GM21529 (cell line): ENCODE measurements at regions not wholly inside any gene's neighbourhood (a gene's known extent, or its start where the extent isn't known, plus 50 kb on each side); places are given as distances from the start of the nearest gene placed in this dataset.

ENCODE experiments used
- ATAC-seq: cut with Tn5 transposase; IDR thresholded peaks from one replicate; pipeline ENCODE4 v1.9.1; 2021; ENCODE audit not compliant: unreplicated experiment

- ATAC-seq = no peak
Measured at GRCh38 chr2:213202011-213202410, 50.6 kb upstream of the IKZF2 start.

GRCh38 chr2:213205944-213206343, 54.5 kb upstream of the IKZF2 start:
- no peak for ATAC-seq

DNA sequence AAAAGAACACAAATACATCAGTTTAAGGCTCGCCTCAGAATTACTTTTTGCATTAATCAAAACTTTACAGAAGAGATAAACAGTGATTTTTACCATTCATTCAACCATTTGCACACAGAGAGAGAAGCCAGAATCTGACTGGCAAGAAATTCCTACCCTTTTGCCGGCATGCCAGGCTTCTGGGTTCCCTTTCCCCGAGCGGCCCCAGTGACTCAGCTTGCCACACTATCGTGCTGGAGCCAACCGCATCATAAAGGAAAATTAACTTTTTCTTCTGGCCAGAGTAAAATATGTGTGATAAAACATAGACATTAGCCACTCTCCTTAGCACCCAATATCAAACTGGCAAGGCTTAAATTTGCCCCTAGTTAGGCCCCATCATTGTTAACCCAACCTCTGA, 61.8 kb upstream of the IKZF2 start:
- no peak for ATAC-seq

DNA sequence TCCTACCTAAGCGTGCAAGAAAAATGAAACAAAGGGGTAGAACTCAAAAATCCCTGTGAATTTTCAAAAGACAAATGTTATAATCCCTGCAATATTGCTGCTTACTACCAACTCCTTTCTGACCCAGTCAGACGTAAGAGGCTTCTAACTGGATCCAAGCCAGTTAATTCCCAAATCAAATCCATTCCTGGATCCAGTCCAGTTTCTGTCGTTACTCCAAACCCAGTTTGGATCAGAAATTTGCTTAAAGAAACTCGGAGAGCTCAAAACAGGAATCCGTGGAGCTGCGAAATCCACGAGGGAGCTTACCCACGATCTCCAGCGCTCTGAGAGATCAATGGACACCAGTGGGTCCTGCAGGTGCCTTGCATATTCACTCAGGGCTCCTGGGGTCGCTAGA, 62.8 kb upstream of the IKZF2 start:
- no peak for ATAC-seq

GRCh38 chr2:213216461-213216860, 65.0 kb upstream of the IKZF2 start:
- ATAC-seq = no peak

GRCh38 chr2:213219816-213220215, 64.4 kb upstream of the SPAG16 start:
- ATAC-seq = no peak

- peak; percentile 67 for ATAC-seq
Measured at GRCh38 chr2:213220967-213221603, 63.2 kb upstream of the SPAG16 start.

DNA sequence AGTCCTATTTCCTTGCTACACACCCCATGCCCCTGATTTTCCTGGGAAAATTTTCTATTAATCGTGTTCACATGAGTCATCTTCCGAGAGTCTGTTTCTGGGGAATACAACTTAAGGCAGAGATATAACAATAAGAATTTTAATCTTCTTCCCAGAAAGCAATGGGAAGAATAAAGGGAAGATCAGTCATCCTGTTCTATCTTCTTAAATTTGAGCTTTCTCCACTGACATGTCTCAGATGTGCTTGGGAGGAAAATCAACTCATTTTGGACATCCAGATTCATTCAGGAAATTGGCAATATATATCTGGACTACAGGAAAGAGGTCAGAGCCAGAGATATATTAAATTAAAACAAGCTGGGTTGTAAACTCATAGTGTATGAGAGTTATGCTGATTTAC, 62.3 kb upstream of the SPAG16 start:
- no peak for ATAC-seq

GRCh38 chr2:213224366-213224765, 59.9 kb upstream of the SPAG16 start:
- ATAC-seq = no peak

DNA sequence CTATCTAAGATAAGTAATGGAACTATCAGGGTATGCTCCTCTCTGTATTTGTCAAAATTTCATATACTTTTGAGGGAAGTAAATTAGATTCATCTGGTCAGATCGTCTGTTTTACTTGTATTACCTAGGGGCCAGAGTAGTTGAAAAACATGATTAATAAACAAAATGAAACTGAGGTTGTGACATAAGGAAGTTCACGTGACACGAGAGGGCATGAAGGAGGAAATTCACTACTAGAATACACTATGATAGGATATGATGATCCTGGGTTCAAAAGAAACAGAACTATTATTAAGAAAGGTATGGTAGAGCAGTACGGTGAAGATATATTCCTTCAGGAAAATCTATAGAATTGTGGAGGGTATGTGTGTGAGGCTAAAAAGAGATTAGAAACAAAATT, 58.4 kb upstream of the SPAG16 start:
- no peak for ATAC-seq

- ATAC-seq = peak; percentile 96
Measured at GRCh38 chr2:213227458-213227857, 56.8 kb upstream of the SPAG16 start.

- ATAC-seq = no peak
Measured at GRCh38 chr2:213228638-213229037, 55.6 kb upstream of the SPAG16 start.

- no peak for ATAC-seq
Measured at GRCh38 chr2:213229814-213230213, 54.5 kb upstream of the SPAG16 start.

DNA sequence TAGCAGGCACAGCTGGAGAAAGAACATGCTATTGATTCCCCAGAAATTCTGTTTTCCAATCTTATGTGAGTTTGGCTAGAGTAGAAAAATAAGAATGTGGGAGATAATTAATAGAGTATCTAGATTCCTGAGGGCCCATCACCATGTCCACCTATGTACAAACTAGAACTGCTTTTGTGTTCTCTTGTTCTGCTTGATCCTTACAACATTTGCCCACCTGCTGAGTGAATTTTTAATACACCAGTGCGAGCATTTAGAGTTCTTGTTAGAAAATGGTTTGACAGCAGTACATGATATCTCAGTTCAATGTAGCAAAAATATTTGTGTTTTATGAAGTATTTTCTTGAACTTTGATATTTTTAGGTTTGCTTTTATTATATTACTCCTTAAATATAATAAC, 52.3 kb upstream of the SPAG16 start:
- no peak for ATAC-seq

DNA sequence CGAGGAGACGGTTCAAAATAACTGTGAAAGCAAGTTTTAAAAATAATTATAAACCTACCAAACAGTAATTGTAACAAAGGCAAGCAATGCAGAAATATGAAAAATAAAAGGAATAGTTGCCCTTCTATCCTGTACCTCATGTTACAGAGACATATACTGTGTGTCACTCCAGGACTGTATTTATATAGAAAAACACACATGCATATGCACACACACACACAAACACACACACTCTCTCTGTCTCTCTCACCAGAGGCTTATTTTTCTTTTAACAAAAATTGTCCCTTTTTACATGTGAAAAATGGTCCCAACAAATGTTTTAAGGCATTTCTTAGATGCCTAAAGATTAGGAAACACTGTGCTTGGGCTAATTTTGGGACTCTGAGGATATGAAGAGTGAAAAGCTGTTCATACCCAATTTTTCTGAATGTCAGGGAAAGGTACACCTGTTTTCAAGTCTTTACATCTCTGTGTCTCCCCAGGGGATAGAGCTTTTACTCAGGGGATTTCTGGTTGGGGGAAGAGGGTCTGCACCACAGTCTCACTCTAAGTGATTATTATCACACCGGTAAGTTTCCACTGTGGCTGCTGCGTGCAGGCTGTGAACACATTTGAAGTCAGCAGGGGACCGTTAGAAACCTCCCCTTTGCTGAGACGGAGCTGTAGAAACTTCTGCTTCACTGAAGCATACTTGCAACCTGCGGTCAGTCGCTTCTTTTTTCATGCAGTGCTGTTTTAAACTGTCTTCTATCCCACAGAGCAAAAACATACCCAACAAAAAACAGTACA, 51.4 kb upstream of the SPAG16 start:
- peak; percentile 93 for ATAC-seq

- no peak for ATAC-seq
Measured at GRCh38 chr2:213233438-213234330, 50.6 kb upstream of the SPAG16 start.
